B cell (primary cell): ENCODE measurements at regions not wholly inside any gene's neighbourhood (a gene's known extent, or its start where the extent isn't known, plus 50 kb on each side); places are given as distances from the start of the nearest gene placed in this dataset.

ENCODE experiments used
- CTCF ChIP-seq: fragments of 200-600 bp; IDR thresholded peaks from one replicate; pipeline ENCODE4 v1.8.0; 2022; ENCODE audit warnings: antibody characterized with exemption, mild to moderate bottlenecking
- EZH2 ChIP-seq: IDR thresholded peaks from 2 replicates; pipeline ENCODE4 v1.6.1; 2012; ENCODE audit warnings: borderline replicate concordance, low read depth, mild to moderate bottlenecking, moderate library complexity, low read length; ENCODE audit not compliant: insufficient read depth, poor library complexity, severe bottlenecking

- TF ChIP-seq CTCF (no peak), EZH2 (no peak)
Observed at GRCh38 chr16:82322177-82322576, 152.2 kb upstream of the MPHOSPH6 start.
